SK-N-MC (cell line): ENCODE measurements at regions not wholly inside any gene's neighbourhood (a gene's known extent, or its start where the extent isn't known, plus 50 kb on each side); places are given as distances from the start of the nearest gene placed in this dataset.

Experiments used
- EZH2 ChIP-seq: fragments of 200-600 bp; sonication (generic); IDR thresholded peaks from one replicate; pipeline ENCODE4 v1.6.1; 2017; ENCODE audit warnings: antibody characterized with exemption
- FOXP2 ChIP-seq: optimal IDR thresholded peaks from 2 replicates; pipeline ENCODE3; 2011; ENCODE audit warnings: mild to moderate bottlenecking, moderate library complexity; ENCODE audit not compliant: insufficient read depth; ENCODE audit errors: extremely low read length, control extremely low read depth
- POLR2AphosphoS5 ChIP-seq: IDR thresholded peaks from 2 replicates; pipeline ENCODE4 v1.6.1; 2012; ENCODE audit warnings: mild to moderate bottlenecking, low read depth, low read length, borderline replicate concordance

- TF ChIP-seq POLR2AphosphoS5 = no peak
- no peak for TF ChIP-seq EZH2
- TF ChIP-seq FOXP2 = no peak
These were observed 134.0 kb downstream of the GOLGA6L6 start for GRCh38 chr15:20407553-20407952.
